ENCODE measurements at regions not wholly inside any gene's neighbourhood (a gene's known extent, or its start where the extent isn't known, plus 50 kb on each side); places are given as distances from the start of the nearest gene placed in this dataset.

- Mint-ChIP-seq H3K27me3 (ENCODE audit: low read depth) (no peaks in the 10 kb centered on the region), H3K27ac (no peak overlapping the region), H3K4me3 (no peak overlapping the region)
Measured at GRCh38 chr11:62017878-62018655, 50.6 kb upstream of the FTH1 start.

More at GRCh38 chr11:62017878-62018655, 50.6 kb upstream of the FTH1 start:
- H3K4me1 Mint-ChIP-seq (ENCODE audit: low read depth), result peaks cover 5% of the 10 kb centered on the region
- H3K36me3 Mint-ChIP-seq (ENCODE audit: low read depth), result peaks cover 5% of the 10 kb centered on the region
- H3K9me3 Mint-ChIP-seq, result peaks cover 21% of the 10 kb centered on the region
